AG08396 (cell line): ENCODE measurements at regions not wholly inside any gene's neighbourhood (a gene's known extent, or its start where the extent isn't known, plus 50 kb on each side); places are given as distances from the start of the nearest gene placed in this dataset.
"Not testable (repeated sequence)": the region's sequence is repeated elsewhere in the genome, so short reads cannot be mapped to it uniquely, and the experiment has no call there.

Experiments used
- DNase-seq: peaks from one replicate; pipeline ENCODE4 v3.0.0; 2012; ENCODE audit warnings: low spot score, mixed read lengths

GRCh38 chr6:75031102-75031501, 174.8 kb downstream of the COL12A1 start:
- not testable (repeated sequence) for DNase-seq

GRCh38 chr6:75029333-75029732, 176.5 kb downstream of the COL12A1 start:
- no peak for DNase-seq

DNA sequence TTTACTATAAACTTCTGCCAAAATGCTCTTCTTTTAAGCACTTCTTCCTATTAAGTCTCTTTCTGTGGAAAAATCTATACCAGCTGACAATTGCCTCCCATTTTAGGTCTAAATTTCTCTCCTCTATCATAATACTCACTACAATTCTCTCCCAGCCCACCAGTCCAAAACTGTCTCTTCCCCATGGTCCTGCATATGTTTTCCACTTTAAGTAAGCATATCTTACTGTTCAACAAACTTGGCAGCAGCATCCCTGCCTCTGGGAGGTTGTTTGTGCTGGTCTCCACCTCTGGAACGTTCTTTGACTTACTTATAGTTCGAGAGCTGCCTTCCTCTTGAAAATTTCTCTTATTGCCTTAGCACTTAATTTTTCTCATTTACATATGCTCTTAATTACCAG, 180.5 kb downstream of the COL12A1 start:
- DNase-seq = no peak

DNA sequence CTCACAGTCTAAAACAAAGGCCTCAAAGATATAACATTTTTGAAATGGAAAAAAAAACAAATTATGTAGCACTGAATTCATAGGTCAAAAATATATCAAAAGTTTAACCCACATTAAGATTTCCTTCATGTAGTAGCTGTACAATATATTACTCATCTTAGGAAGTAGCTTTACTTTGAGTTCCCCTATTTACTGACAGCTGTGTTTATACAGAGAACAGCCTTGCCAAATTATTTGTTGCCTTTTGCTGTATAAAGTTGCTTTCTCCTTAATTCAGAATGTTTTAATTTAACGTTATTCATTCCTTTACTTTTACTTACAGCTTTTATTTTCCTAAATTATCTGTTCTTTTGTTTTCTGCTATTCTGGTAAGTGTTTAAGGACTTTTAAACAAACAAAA, 181.0 kb downstream of the COL12A1 start:
- DNase-seq = no peak

DNA sequence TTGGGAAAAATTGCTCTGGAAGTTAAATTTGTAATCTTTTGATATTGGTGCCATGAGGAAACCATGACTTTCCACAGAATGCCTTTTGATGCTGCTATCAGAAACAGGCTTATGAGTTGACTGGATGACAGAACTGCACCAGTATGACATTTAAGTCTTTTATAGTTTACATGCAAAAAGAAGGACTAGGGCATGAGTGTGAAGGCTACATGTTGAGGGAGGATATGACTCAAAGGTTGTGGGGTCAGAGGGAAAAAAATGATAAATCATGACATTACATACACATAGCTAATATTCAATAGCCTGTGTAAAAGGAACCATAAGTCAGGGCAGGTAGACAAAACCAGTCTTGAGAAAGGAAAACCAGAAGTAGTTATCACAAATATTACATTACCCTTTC, 182.2 kb downstream of the COL12A1 start:
- DNase-seq = peak; percentile 9

DNA sequence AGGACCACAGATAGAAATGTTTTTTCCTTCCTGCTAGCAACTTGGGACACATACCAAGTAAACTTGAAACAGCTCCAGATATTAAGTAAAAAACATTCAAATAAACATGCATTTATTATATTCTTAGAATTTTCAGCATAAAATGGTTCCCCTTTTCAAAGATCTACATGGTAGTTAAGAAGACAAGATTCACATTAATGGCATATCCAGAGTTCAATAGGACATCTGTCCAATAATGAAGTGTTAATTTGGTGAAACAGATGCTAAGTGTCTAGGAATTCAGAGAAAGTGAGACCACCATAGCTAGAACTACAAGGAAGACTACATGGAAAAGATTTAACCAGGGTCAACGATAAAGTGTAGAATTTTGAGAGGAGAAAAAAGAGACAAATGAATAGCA, 184.9 kb downstream of the COL12A1 start:
- no peak for DNase-seq

DNA sequence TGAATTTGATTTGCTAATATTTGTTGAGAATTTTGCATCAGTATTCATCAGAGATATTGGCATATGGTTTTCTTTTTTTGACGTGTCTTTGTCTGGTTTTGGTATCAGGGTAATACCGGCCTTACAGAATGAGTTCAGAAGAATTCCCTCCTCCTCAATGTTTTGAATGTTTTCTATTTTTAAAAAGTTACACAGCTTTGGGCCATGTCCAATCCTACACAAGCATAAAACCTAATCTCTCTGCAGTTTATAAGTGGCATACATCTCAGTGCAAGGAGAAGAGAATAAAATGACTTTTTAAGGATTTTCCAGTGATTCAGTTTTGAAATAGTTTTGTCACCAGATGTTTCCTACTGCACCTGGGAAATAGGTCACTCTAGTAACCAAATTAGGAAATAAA, 185.5 kb downstream of the COL12A1 start:
- no peak for DNase-seq

- no peak for DNase-seq
These were observed 193.8 kb downstream of the COL12A1 start for GRCh38 chr6:75012018-75012417.

GRCh38 chr6:75003984-75004383, 201.9 kb downstream of the COL12A1 start:
- not testable (repeated sequence) for DNase-seq

GRCh38 chr6:74997646-74998045, 208.2 kb downstream of the COL12A1 start:
- no peak for DNase-seq

- no peak for DNase-seq
These were observed 212.7 kb downstream of the COL12A1 start for GRCh38 chr6:74993136-74993535.

DNA sequence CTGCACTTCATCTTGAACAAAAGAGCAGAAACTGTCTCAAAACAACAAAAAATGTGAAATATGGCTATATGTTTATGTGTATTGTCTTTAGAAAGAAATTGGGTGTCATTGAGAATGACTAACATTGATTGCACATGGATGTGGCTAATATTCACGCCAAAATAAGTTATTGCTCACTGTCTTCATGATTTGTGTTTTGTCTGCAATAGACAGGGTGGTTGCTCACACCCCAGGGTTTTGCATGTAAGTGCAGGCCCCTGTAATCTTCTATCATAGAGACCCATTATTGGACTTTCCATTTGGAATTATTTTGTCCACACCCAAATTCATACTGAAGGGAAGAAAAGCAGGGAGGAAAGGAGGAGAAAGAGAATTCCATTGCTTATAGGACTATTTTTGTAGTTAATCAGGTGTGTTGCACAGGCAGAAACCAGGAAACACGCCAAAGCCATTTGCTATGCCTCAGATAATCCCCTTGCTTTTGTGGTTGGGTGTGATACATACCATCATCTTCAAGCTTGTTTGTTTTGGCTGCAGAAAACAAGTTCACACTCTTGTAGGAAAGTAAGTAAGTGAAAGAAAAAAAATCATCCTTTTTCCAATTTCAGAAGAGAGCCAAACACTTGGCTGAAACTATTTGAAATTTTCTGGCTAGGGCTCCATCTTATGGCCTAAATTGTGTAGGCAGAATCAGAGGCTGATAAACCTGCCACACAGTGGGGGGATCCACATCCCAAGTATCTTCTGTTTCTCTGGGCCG, 214.1 kb downstream of the COL12A1 start:
- peak; percentile 9 for DNase-seq

DNA sequence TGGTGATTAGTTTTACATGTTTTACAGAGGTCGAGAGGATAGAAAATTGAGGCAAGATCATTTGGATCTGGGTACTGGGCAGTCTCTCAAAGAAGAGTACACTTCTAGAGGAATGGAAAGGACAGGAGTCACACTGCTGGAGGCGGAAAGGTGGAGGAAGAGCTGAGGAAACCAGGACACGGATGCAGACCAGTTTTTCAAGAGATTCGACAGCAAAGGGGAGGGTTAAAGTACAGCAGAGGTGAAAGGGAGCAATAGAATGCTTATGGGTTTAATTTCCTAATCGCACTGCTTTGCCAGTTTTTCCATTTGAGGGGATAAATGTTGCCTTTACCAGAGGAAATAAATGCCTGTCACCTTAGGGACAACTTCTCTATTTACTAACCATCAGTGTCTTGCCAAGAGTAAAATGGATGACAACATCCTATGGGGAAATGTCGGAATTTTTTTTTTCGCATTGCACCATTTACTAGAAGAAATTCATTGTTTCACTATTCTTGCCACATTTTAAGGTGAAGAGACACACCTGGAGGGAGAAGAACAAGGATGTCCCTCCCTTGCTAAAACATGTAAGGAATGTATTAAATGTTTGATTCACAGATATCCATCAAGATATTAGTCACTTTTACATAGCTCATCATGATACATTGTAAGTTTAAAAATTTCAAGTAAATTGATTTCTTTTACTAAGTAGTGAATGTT, 226.6 kb downstream of the COL12A1 start:
- no peak for DNase-seq

DNA sequence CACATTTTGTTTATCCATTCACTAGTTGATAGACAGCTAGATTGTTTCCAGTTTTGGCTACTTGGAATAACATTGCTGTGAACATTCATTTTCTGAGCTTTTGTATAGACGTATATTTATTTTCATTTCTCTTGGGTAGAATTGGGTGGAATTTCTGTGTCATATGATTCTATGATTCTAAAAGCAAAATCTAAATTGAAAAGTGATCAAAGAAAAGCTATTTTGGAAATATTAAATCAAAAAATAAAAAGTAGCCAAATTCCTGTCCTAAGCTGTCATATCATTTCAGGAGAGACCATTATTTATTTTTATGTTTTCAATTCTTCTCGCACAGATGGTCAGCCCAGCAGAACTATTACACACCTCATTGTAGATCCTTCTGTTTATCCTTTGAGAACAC, 229.2 kb downstream of the COL12A1 start:
- DNase-seq = no peak

DNA sequence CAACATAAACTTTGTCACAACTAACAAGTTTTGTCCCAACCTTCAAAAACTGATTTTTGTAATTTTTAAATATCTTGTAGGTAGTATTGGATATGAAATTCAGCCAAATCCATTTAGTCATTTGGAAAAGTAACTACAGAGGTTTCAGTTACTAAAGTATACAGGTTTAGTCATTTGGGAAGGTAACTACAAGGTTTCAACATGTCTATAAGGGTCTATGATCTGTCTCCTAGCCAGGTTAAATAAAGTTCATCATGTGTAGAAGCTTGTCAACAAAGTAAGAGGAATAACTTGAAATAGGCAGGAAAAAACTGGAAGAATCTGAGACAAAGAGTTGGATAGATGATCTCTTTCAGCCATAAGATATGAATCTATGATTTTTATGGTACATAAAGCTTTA, 229.8 kb downstream of the COL12A1 start:
- no peak for DNase-seq

GRCh38 chr6:74973591-74973990, 232.3 kb downstream of the COL12A1 start:
- DNase-seq = no peak

GRCh38 chr6:74971633-74972032, 234.2 kb downstream of the COL12A1 start:
- no peak for DNase-seq

- DNase-seq = no peak
These were observed 236.1 kb downstream of the COL12A1 start for GRCh38 chr6:74969591-74970267.

GRCh38 chr6:74967821-74968220, 238.0 kb downstream of the COL12A1 start:
- DNase-seq = no peak

GRCh38 chr6:74966712-74967111, 239.1 kb downstream of the COL12A1 start:
- DNase-seq = no peak

- peak; percentile 17 for DNase-seq
These were observed 240.9 kb downstream of the COL12A1 start for GRCh38 chr6:74964871-74965441.

GRCh38 chr6:74956559-74957428, 249.1 kb downstream of the COL12A1 start:
- DNase-seq = no peak
